ENCODE measurements at regions not wholly inside any gene's neighbourhood (a gene's known extent, or its start where the extent isn't known, plus 50 kb on each side); places are given as distances from the start of the nearest gene placed in this dataset.

- no peak overlapping the region for H3K4me3 Mint-ChIP-seq
- no peaks in the 10 kb centered on the region for H3K4me1 Mint-ChIP-seq (ENCODE audit: low read depth)
- no peaks in the 10 kb centered on the region for H3K27me3 Mint-ChIP-seq (ENCODE audit: low read depth)
- H3K36me3 Mint-ChIP-seq (ENCODE audit: low read depth) = no peaks in the 10 kb centered on the region
- no peaks in the 10 kb centered on the region for H3K9me3 Mint-ChIP-seq
- H3K27ac Mint-ChIP-seq = no peak overlapping the region
These were observed 481.0 kb downstream of the TNS1 start for GRCh38 chr2:217521820-217522219.

GRCh38 chr2:217520356-217521010 is 482.3 kb downstream of the TNS1 start:
- no peaks in the 10 kb centered on the region for H3K9me3 Mint-ChIP-seq
- no peaks in the 10 kb centered on the region for H3K36me3 Mint-ChIP-seq (ENCODE audit: low read depth)
- H3K4me3 Mint-ChIP-seq = no peak overlapping the region
- no peaks in the 10 kb centered on the region for H3K27me3 Mint-ChIP-seq (ENCODE audit: low read depth)
- H3K27ac Mint-ChIP-seq = no peak overlapping the region
- no peaks in the 10 kb centered on the region for H3K4me1 Mint-ChIP-seq (ENCODE audit: low read depth)

- H3K4me3 Mint-ChIP-seq = no peak overlapping the region
- H3K27me3 Mint-ChIP-seq (ENCODE audit: low read depth) = no peaks in the 10 kb centered on the region
- H3K4me1 Mint-ChIP-seq (ENCODE audit: low read depth) = no peaks in the 10 kb centered on the region
- H3K27ac Mint-ChIP-seq = no peak overlapping the region
- H3K9me3 Mint-ChIP-seq = no peaks in the 10 kb centered on the region
- H3K36me3 Mint-ChIP-seq (ENCODE audit: low read depth) = no peaks in the 10 kb centered on the region
These were observed 485.4 kb downstream of the TNS1 start for GRCh38 chr2:217517402-217517801.

GRCh38 chr2:217515615-217516309 is 487.0 kb downstream of the TNS1 start:
- Mint-ChIP-seq H3K36me3 (ENCODE audit: low read depth) (no peaks in the 10 kb centered on the region), H3K27me3 (ENCODE audit: low read depth) (no peaks in the 10 kb centered on the region), H3K27ac (no peak overlapping the region), H3K9me3 (no peaks in the 10 kb centered on the region), H3K4me1 (ENCODE audit: low read depth) (no peaks in the 10 kb centered on the region), H3K4me3 (no peak overlapping the region)

- Mint-ChIP-seq H3K36me3 (ENCODE audit: low read depth) (no peaks in the 10 kb centered on the region), H3K27ac (no peak overlapping the region), H3K9me3 (no peaks in the 10 kb centered on the region), H3K4me1 (ENCODE audit: low read depth) (no peaks in the 10 kb centered on the region), H3K27me3 (ENCODE audit: low read depth) (peaks cover 6% of the 10 kb centered on the region), H3K4me3 (no peak overlapping the region)
These were observed 489.5 kb downstream of the TNS1 start for GRCh38 chr2:217513258-217513657.

GRCh38 chr2:217512728-217513127 is 490.1 kb downstream of the TNS1 start:
- Mint-ChIP-seq H3K27ac (no peak overlapping the region), H3K27me3 (ENCODE audit: low read depth) (peaks cover 6% of the 10 kb centered on the region), H3K36me3 (ENCODE audit: low read depth) (no peaks in the 10 kb centered on the region), H3K4me1 (ENCODE audit: low read depth) (no peaks in the 10 kb centered on the region), H3K9me3 (no peaks in the 10 kb centered on the region), H3K4me3 (no peak overlapping the region)

- Mint-ChIP-seq H3K27me3 (ENCODE audit: low read depth) (peaks cover 6% of the 10 kb centered on the region), H3K4me3 (no peak overlapping the region), H3K27ac (no peak overlapping the region), H3K36me3 (ENCODE audit: low read depth) (no peaks in the 10 kb centered on the region), H3K4me1 (ENCODE audit: low read depth) (no peaks in the 10 kb centered on the region), H3K9me3 (no peaks in the 10 kb centered on the region)
These were observed 490.5 kb downstream of the TNS1 start for GRCh38 chr2:217512259-217512658.

- Mint-ChIP-seq H3K36me3 (ENCODE audit: low read depth) (no peaks in the 10 kb centered on the region), H3K27me3 (ENCODE audit: low read depth) (peaks cover 6% of the 10 kb centered on the region), H3K4me3 (no peak overlapping the region), H3K9me3 (no peaks in the 10 kb centered on the region), H3K27ac (no peak overlapping the region), H3K4me1 (ENCODE audit: low read depth) (no peaks in the 10 kb centered on the region)
These were observed 490.9 kb downstream of the TNS1 start for GRCh38 chr2:217511850-217512249.

GRCh38 chr2:217510771-217511291 is 492.0 kb downstream of the TNS1 start:
- Mint-ChIP-seq H3K27me3 (ENCODE audit: low read depth) (peaks cover 6% of the 10 kb centered on the region), H3K9me3 (no peaks in the 10 kb centered on the region), H3K27ac (no peak overlapping the region), H3K4me3 (no peak overlapping the region), H3K36me3 (ENCODE audit: low read depth) (no peaks in the 10 kb centered on the region), H3K4me1 (ENCODE audit: low read depth) (no peaks in the 10 kb centered on the region)

- no peaks in the 10 kb centered on the region for H3K36me3 Mint-ChIP-seq (ENCODE audit: low read depth)
- no peaks in the 10 kb centered on the region for H3K4me1 Mint-ChIP-seq (ENCODE audit: low read depth)
- no peak overlapping the region for H3K4me3 Mint-ChIP-seq
- H3K27ac Mint-ChIP-seq = no peak overlapping the region
- no peaks in the 10 kb centered on the region for H3K9me3 Mint-ChIP-seq
- peaks cover 16% of the 10 kb centered on the region for H3K27me3 Mint-ChIP-seq (ENCODE audit: low read depth)
These were observed 497.5 kb downstream of the TNS1 start for GRCh38 chr2:217505303-217505702.

- H3K36me3 Mint-ChIP-seq (ENCODE audit: low read depth) = no peaks in the 10 kb centered on the region
- no peak overlapping the region for H3K4me3 Mint-ChIP-seq
- H3K9me3 Mint-ChIP-seq = no peaks in the 10 kb centered on the region
- H3K27ac Mint-ChIP-seq = no peak overlapping the region
- H3K27me3 Mint-ChIP-seq (ENCODE audit: low read depth) = peaks cover 14% of the 10 kb centered on the region
- H3K4me1 Mint-ChIP-seq (ENCODE audit: low read depth) = no peaks in the 10 kb centered on the region
These were observed 500.9 kb downstream of the TNS1 start for GRCh38 chr2:217501887-217502286.

GRCh38 chr2:217497843-217498377 is 504.9 kb downstream of the TNS1 start:
- H3K27me3 Mint-ChIP-seq (ENCODE audit: low read depth) = peaks cover 5% of the 10 kb centered on the region
- no peak overlapping the region for H3K27ac Mint-ChIP-seq
- no peaks in the 10 kb centered on the region for H3K4me1 Mint-ChIP-seq (ENCODE audit: low read depth)
- no peaks in the 10 kb centered on the region for H3K9me3 Mint-ChIP-seq
- H3K36me3 Mint-ChIP-seq (ENCODE audit: low read depth) = no peaks in the 10 kb centered on the region
- no peak overlapping the region for H3K4me3 Mint-ChIP-seq

GRCh38 chr2:217494557-217494956 is 508.2 kb downstream of the TNS1 start:
- no peak overlapping the region for H3K27ac Mint-ChIP-seq
- H3K4me1 Mint-ChIP-seq (ENCODE audit: low read depth) = no peaks in the 10 kb centered on the region
- H3K27me3 Mint-ChIP-seq (ENCODE audit: low read depth) = peaks cover 1% of the 10 kb centered on the region
- H3K9me3 Mint-ChIP-seq = no peaks in the 10 kb centered on the region
- no peak overlapping the region for H3K4me3 Mint-ChIP-seq
- H3K36me3 Mint-ChIP-seq (ENCODE audit: low read depth) = no peaks in the 10 kb centered on the region

GRCh38 chr2:217491271-217491670 is 511.5 kb downstream of the TNS1 start:
- no peaks in the 10 kb centered on the region for H3K36me3 Mint-ChIP-seq (ENCODE audit: low read depth)
- H3K4me3 Mint-ChIP-seq = no peak overlapping the region
- peaks cover 14% of the 10 kb centered on the region for H3K27me3 Mint-ChIP-seq (ENCODE audit: low read depth)
- no peaks in the 10 kb centered on the region for H3K9me3 Mint-ChIP-seq
- H3K27ac Mint-ChIP-seq = no peak overlapping the region
- no peaks in the 10 kb centered on the region for H3K4me1 Mint-ChIP-seq (ENCODE audit: low read depth)

All from T-helper 1 cell treated with Interleukin-12 subunit alpha and Interleukin-12 subunit beta and Interleukin-4 antibody, amounts not matched to agents 30 μg/mL and 1 μg/mL, for 36 hours (primary cell).